GM21619 (cell line): ENCODE measurements at regions not wholly inside any gene's neighbourhood (a gene's known extent, or its start where the extent isn't known, plus 50 kb on each side); places are given as distances from the start of the nearest gene placed in this dataset.

Experiments used
- ATAC-seq: cut with Tn5 transposase; IDR thresholded peaks from one replicate; pipeline ENCODE4 v1.9.1; 2021; ENCODE audit not compliant: unreplicated experiment

DNA sequence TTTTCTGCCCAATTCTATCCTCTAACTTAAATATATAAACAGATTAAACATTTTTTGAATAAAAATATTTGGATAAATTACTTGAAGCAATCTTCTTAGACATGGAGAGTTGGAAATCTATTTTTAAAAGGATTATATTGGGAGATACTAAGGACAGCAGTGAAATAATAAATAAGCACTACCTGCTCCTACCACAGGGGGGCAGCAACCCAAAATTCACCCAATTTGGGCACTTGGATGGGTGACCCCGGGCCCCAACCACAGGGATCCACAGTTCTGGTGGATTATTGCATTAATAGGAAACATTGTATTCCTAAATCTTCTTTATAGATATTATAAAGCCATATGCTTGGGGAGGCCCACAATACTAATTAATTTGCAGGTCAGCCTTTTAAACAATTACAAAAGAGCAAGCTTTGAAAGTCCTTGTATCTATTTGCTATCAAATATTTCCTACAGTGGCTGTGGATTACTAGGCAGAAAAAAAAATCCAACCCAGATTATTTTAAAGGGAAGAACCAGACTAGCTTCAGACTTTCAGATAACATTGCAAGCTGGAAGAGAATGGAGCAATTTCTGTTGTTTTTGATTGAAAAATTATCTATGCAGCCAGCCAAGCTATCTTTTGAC lies 66.4 kb upstream of the PDE10A start:
- ATAC-seq: no peak

DNA sequence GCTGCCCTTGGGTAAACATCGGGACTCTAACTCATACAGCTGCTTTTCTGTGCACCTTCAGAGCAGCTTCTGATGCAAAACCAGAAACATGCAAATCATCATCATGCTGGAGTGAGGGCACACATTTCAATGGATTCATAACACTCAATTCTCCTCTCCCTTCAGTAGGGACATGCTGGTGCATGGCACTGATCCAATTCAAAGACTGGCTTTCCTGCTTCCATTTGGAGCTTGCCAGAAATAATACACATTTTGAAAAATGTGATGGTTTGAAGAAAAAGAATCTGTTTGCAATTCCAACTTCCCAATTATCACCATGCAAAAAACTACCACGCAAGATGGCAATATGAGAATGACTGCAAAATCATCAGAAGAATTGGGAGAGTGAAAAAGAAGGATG lies 65.2 kb upstream of the PDE10A start:
- no peak for ATAC-seq

- ATAC-seq: no peak
Measured at GRCh38 chr6:165726965-165727381, 63.9 kb upstream of the PDE10A start.

- ATAC-seq: no peak
Measured at GRCh38 chr6:165726290-165726875, 63.3 kb upstream of the PDE10A start.

DNA sequence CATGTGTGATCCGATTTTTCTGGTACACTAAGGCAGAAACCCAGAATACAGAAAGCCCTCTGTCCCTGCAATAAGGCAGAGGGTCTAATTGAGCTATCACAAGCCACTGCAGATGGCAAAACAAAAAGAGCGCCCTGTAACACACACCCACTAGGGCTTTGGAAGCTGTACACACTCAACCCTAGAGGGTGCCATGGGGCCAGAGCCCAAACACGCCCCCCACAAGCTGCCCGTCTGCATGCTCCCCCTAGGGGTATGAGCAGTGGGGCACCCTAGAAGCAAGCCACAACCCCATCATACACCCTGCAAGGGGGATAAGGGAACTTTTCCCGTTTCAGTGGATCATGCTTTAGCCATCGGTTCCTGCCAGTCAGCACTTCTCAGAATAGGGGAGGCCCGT lies 62.2 kb upstream of the PDE10A start:
- no peak for ATAC-seq

DNA sequence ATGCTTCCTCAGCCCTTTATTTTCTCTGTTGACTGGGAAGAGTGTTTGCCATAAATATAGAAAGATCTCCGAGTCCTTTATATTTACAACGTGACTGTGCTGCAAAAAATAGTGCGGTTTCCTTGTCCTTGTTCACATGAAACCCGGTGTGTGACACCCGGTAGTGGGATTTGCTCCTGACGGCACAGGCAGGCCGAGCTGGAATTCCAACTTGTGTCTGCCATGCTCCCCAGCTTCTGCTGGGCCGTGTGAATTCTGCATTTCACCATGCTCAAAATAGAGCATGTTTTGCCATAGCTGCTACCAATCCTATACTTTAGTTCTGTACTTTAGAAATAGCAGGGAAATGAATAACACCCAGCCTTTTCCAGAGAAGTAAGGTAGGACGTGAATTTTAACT lies 60.3 kb upstream of the PDE10A start:
- ATAC-seq: no peak

DNA sequence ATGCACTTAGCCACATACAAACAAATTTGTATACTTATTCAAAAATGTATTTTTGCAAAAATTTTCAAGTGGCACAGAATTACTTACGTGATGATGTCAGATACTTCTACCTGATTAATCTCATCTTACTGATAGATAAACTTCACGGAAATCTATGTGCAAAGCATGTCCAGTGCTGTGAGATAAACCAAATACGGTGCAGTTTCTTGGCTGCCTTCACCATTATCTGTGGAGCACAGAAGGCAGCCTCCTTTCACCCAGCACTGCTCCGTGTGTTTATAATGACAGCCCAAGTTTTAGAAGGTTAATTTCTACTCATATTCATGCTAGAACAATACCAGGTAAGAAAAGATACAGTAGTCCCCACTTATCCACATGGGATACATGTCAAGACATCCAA lies 59.0 kb upstream of the PDE10A start:
- no peak for ATAC-seq

DNA sequence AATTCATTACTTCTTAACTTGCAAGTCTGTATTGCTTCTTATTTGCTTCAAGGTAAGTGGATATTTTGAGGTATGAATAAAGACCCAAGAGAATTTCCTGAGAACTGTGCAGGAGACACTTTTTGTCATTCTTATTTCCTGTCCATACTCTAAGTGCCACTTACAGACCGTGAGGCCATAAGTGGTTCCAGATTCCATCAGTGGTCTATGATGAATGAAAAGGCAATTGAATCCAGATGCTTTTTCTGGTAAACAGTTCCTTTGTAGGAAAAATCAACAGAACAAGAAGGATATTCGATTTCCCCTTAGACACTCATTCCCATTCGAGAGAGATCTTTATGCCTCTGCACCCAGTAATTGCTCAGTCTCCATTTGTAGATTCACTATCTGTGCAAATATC lies 58.3 kb upstream of the PDE10A start:
- no peak for ATAC-seq

DNA sequence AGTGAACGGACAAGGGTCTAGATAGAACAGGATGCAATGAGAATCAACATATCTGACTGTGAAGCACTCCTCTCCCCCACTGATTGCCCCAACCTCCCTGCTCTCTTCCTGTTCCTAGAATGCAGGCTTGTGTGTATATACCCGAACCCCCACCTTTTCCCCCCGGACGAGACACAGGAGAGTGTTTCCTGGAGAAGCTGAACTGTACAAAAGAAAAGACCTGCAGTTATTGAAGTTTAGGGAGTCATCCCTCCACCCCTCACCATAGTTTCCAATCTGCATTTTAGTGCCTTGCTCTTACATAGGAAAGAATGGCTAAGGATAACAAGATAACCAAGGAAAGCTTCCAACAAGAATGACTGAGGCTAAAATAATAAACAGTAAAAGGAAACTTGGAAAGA lies 55.5 kb upstream of the PDE10A start:
- ATAC-seq: no peak

DNA sequence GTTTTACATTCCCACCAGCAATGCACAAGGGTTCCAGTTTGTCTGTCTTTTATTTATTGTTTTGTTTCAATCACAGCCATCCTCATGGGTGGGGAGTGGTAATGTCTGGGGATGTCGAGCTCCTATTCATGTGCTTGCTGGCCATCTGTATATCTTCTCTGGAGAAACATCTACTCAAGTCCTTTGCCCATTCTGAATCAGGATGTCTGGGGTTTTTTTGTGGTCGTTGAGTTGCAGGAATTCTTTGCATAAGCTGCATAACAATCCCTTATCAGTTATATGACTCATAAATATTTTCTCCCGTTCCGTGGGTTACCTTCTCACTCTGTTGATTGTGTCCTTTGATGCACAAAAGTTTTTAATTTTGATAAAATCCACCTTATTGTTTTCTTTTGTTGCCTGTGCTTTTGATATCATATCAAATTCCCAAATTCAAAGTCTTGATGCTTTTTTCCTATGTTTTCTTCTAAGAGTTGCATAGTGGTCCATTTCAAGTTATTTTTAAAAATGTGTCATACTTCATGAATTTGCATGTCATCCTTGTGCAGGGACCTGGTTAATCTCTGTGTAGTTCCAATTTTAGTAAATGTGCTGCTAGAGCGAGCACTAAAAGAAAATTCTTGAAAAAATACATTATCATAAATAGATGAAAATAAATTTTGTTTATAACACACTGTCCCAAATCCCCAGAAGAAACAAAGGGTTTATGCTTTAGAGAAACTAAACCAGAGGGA lies 54.9 kb upstream of the PDE10A start:
- no peak for ATAC-seq

- ATAC-seq: no peak
Measured at GRCh38 chr6:165716886-165717285, 53.8 kb upstream of the PDE10A start.

DNA sequence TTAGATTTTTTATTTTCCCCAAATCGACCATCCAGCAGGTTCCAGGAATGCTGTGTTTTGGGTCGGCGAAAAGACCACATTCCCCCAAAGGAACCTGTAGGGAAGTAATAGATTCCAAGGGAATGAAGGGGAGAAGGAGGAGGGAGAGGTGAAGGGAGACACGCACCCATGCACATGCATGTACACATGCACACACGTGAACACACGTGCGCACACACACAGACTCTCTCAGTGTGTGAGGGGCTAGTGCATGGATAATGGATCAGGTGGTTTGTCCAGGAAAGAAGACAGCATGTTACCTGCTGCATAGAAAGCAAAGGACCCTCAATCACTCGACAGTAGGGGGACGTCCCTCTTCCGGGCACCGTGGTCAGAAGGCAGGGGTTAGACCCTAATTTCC lies 52.4 kb upstream of the PDE10A start:
- no peak for ATAC-seq

DNA sequence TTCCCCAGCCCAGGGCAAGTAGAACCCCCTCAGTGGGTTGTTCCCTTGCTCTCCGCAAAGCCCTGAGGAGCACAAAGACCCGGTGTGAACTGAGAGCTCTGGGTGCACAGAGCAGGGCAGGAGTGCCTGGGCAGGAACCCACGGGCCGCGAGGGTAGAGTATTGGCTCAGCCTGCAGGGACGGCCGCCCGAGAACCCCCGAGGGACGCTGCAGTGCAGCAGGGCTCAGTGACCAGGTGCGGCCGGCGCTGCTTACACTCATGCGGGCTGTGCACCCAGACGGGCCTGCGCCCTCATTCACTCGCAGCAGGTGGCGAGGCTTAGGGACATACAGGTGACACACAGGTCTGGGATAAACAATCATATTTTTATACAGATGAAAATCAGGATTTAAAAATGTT lies 51.9 kb upstream of the PDE10A start:
- no peak for ATAC-seq

GRCh38 chr6:165713845-165714466 lies 50.9 kb upstream of the PDE10A start:
- no peak for ATAC-seq
